Neural progenitor cell (in vitro differentiated cells): ENCODE measurements at regions not wholly inside any gene's neighbourhood (a gene's known extent, or its start where the extent isn't known, plus 50 kb on each side); places are given as distances from the start of the nearest gene placed in this dataset.

Experiments
- DNase-seq: peaks from one replicate; pipeline ENCODE4 v3.0.0-alpha.2; 2016; ENCODE audit warnings: low spot score
- H2AFZ ChIP-seq: fragments of 200-600 bp; sonication (generic); replicated peaks from 2 replicates; pipeline ENCODE4 v1.6.1; 2016; ENCODE audit warnings: antibody characterized with exemption
- H3F3A ChIP-seq: fragments of 200-600 bp; sonication (generic); 2 replicates; pipeline ENCODE4 v1.6.1; 2016; ENCODE audit warnings: antibody characterized with exemption, low read depth
- H3K27ac ChIP-seq: fragments of 200-600 bp; sonication (generic); 2 replicates; pipeline ENCODE4 v1.5.1; 2016; ENCODE audit warnings: mild to moderate bottlenecking
- H3K27me3 ChIP-seq: fragments of 200-600 bp; sonication (generic); 2 replicates; pipeline ENCODE4 v1.6.1; 2016; ENCODE audit warnings: mild to moderate bottlenecking, moderate library complexity
- H3K36me3 ChIP-seq: fragments of 200-600 bp; sonication (generic); 2 replicates; pipeline ENCODE4 v1.5.1; 2016
- H3K4me1 ChIP-seq: fragments of 200-600 bp; sonication (generic); 2 replicates; pipeline ENCODE4 v1.6.1; 2016; ENCODE audit warnings: mixed run types
- H3K4me2 ChIP-seq: fragments of 200-600 bp; sonication (generic); 2 replicates; pipeline ENCODE4 v1.6.1; 2016
- H3K4me3 ChIP-seq: fragments of 200-600 bp; sonication (generic); 2 replicates; pipeline ENCODE4 v1.5.1; 2016
- H3K79me2 ChIP-seq: fragments of 200-600 bp; sonication (generic); 2 replicates; pipeline ENCODE4 v1.6.1; 2016; ENCODE audit warnings: low read depth
- H3K9ac ChIP-seq: fragments of 200-600 bp; sonication (generic); 2 replicates; pipeline ENCODE4 v1.6.1; 2016
- H3K9me3 ChIP-seq: fragments of 200-600 bp; sonication (generic); 2 replicates; pipeline ENCODE4 v1.5.1; 2016; ENCODE audit warnings: low read depth
- H4K20me1 ChIP-seq: fragments of 200-600 bp; sonication (generic); 2 replicates; pipeline ENCODE4 v1.6.1; 2016; ENCODE audit warnings: low read depth
- H3K27ac Mint-ChIP-seq: 3 replicates; pipeline ENCODE4 v1.8.0; 2021; ENCODE audit warnings: mixed read lengths
- H3K27me3 Mint-ChIP-seq: 2 replicates; pipeline ENCODE4 v1.8.0; 2022; ENCODE audit warnings: low read depth, mild to moderate bottlenecking, inconsistent platforms, moderate library complexity, mixed read lengths; ENCODE audit not compliant: insufficient read depth
- H3K36me3 Mint-ChIP-seq: 3 replicates; pipeline ENCODE4 v1.8.0; 2021; ENCODE audit warnings: mixed read lengths
- H3K4me1 Mint-ChIP-seq: 3 replicates; pipeline ENCODE4 v1.8.0; 2021; ENCODE audit warnings: mixed read lengths
- H3K4me3 Mint-ChIP-seq: 3 replicates; pipeline ENCODE4 v1.8.0; 2021; ENCODE audit warnings: mild to moderate bottlenecking, moderate library complexity, mixed read lengths
- H3K9me3 Mint-ChIP-seq: 3 replicates; pipeline ENCODE4 v1.8.0; 2020; ENCODE audit warnings: mixed read lengths
- CTCF ChIP-seq: fragments of 200-600 bp; sonication (generic); IDR thresholded peaks from 2 replicates; pipeline ENCODE4 v1.5.1; 2017; ENCODE audit warnings: antibody characterized with exemption, mild to moderate bottlenecking
- EZH2 ChIP-seq: fragments of 200-600 bp; sonication (generic); IDR thresholded peaks from 2 replicates; pipeline ENCODE4 v1.6.1; 2017; ENCODE audit warnings: antibody characterized with exemption, mild to moderate bottlenecking, moderate library complexity
- EZH2phosphoT487 ChIP-seq: fragments of 200-600 bp; sonication (generic); IDR thresholded peaks from 2 replicates; pipeline ENCODE4 v1.6.1; 2017; ENCODE audit warnings: antibody characterized with exemption

- Mint-ChIP-seq H3K4me3 (no peak overlapping the region), H3K4me1 (peaks cover 27% of the 10 kb centered on the region), H3K27me3 (peaks cover 2% of the 10 kb centered on the region), H3K27ac (no peak overlapping the region), H3K36me3 (no peaks in the 10 kb centered on the region), H3K9me3 (no peaks in the 10 kb centered on the region)
- Histone ChIP-seq H3K27me3 (no peaks in the 10 kb centered on the region), H3K9me3 (no peaks in the 10 kb centered on the region), H3K4me1 (peaks cover 17% of the 10 kb centered on the region), H3K36me3 (no peaks in the 10 kb centered on the region), H3F3A (peaks cover 5% of the 10 kb centered on the region), H2AFZ (no peak overlapping the region), H3K27ac (no peak overlapping the region), H3K4me2 (no peak overlapping the region), H3K9ac (no peak overlapping the region), H3K79me2 (no peaks in the 10 kb centered on the region), H4K20me1 (no peaks in the 10 kb centered on the region), H3K4me3 (no peak overlapping the region)
- no peak for DNase-seq
- TF ChIP-seq CTCF (no peak), EZH2phosphoT487 (no peak), EZH2 (no peak)
Measured at GRCh38 chr5:164010900-164011299, 505.5 kb downstream of the MAT2B start.

GRCh38 chr5:164012371-164012770 lies 507.0 kb downstream of the MAT2B start:
- H3K9me3 ChIP-seq, result no peaks in the 10 kb centered on the region
- H4K20me1 ChIP-seq, result no peaks in the 10 kb centered on the region
- no peak overlapping the region for H3K4me2 ChIP-seq
- no peak for DNase-seq
- Mint-ChIP-seq H3K27me3 (peaks cover under 1% of the 10 kb centered on the region), H3K36me3 (no peaks in the 10 kb centered on the region), H3K9me3 (no peaks in the 10 kb centered on the region), H3K27ac (peak overlapping the region; percentile 61), H3K4me3 (no peak overlapping the region), H3K4me1 (peaks cover 28% of the 10 kb centered on the region)
- H3K36me3 ChIP-seq, result no peaks in the 10 kb centered on the region
- TF ChIP-seq EZH2phosphoT487, result no peak
- TF ChIP-seq CTCF, result no peak
- TF ChIP-seq EZH2, result no peak
- peaks cover 5% of the 10 kb centered on the region for H3F3A ChIP-seq
- H3K79me2 ChIP-seq, result no peaks in the 10 kb centered on the region
- no peak overlapping the region for H3K9ac ChIP-seq
- H3K27me3 ChIP-seq, result no peaks in the 10 kb centered on the region
- H3K4me3 ChIP-seq, result no peak overlapping the region
- peaks cover 17% of the 10 kb centered on the region for H3K4me1 ChIP-seq
- H2AFZ ChIP-seq, result peak overlapping the region; percentile 39
- H3K27ac ChIP-seq, result no peak overlapping the region

GRCh38 chr5:164013077-164013670 lies 507.8 kb downstream of the MAT2B start:
- H3K27ac ChIP-seq, result no peak overlapping the region
- no peaks in the 10 kb centered on the region for H3K9me3 ChIP-seq
- H3K4me1 ChIP-seq, result peaks cover 17% of the 10 kb centered on the region
- H3K27me3 ChIP-seq, result no peaks in the 10 kb centered on the region
- H3K9ac ChIP-seq, result no peak overlapping the region
- H3K4me3 Mint-ChIP-seq, result no peak overlapping the region
- peaks cover 5% of the 10 kb centered on the region for H3F3A ChIP-seq
- no peaks in the 10 kb centered on the region for H3K9me3 Mint-ChIP-seq
- H3K27ac Mint-ChIP-seq, result no peak overlapping the region
- TF ChIP-seq EZH2 (no peak), CTCF (peak; percentile 81)
- no peak overlapping the region for H3K4me2 ChIP-seq
- no peaks in the 10 kb centered on the region for H3K79me2 ChIP-seq
- H4K20me1 ChIP-seq, result no peaks in the 10 kb centered on the region
- H2AFZ ChIP-seq, result peak overlapping the region; percentile 39
- no peaks in the 10 kb centered on the region for H3K36me3 Mint-ChIP-seq
- no peak overlapping the region for H3K4me3 ChIP-seq
- no peaks in the 10 kb centered on the region for H3K27me3 Mint-ChIP-seq
- DNase-seq, result peak; percentile 81
- H3K4me1 Mint-ChIP-seq, result peaks cover 26% of the 10 kb centered on the region
- H3K36me3 ChIP-seq, result no peaks in the 10 kb centered on the region
